A673 (cell line): ENCODE measurements at regions not wholly inside any gene's neighbourhood (a gene's known extent, or its start where the extent isn't known, plus 50 kb on each side); places are given as distances from the start of the nearest gene placed in this dataset.

ENCODE experiments used
- BruUV-seq: library from RNA; stranded (reverse); fragments of 400-500 nt; replicated peaks from 2 replicates; lab custom pipeline; 2021; lab: Mats Ljungman, UMichigan
- CTCF ChIA-PET: fragments of 300-600 bp; sonication (Branson Sonifier 250); formaldehyde crosslinking; loops from one replicate; lab custom pipeline; 2022; ENCODE audit warnings: antibody characterized with exemption; lab: Charles Lee
- POLR2A ChIA-PET: fragments of 300-600 bp; sonication (Branson Sonifier 250); formaldehyde crosslinking; loops from one replicate; lab custom pipeline; 2022; ENCODE audit warnings: antibody characterized with exemption; ENCODE audit not compliant: low non-redundant PET; lab: Charles Lee
- DNase-seq: peaks from one replicate; pipeline ENCODE4 v3.0.0-alpha.2; 2015; ENCODE audit warnings: low spot score
- H3K27ac ChIP-seq: fragments of 200-600 bp; sonication (generic); 2 replicates; pipeline ENCODE4 v1.5.1; 2016; ENCODE audit warnings: mixed run types, low read depth, mild to moderate bottlenecking, mixed read lengths, antibody characterized with exemption, low read length; ENCODE audit not compliant: poor library complexity, severe bottlenecking
- H3K27me3 ChIP-seq: fragments of 200-600 bp; sonication (generic); replicated peaks from 2 replicates; pipeline ENCODE4 v1.6.1; 2017; ENCODE audit warnings: mixed run types, low read depth, mild to moderate bottlenecking, mixed read lengths, antibody characterized with exemption, low read length; ENCODE audit not compliant: insufficient read depth, poor library complexity
- H3K36me3 ChIP-seq: fragments of 200-600 bp; sonication (generic); 2 replicates; pipeline ENCODE4 v1.6.1; 2016; ENCODE audit warnings: mixed run types, mild to moderate bottlenecking, mixed read lengths, antibody characterized with exemption, low read length; ENCODE audit not compliant: insufficient read depth, poor library complexity, severe bottlenecking
- H3K4me1 ChIP-seq: fragments of 200-600 bp; sonication (generic); 2 replicates; pipeline ENCODE4 v1.6.1; 2017; ENCODE audit warnings: mixed run types, mild to moderate bottlenecking, mixed read lengths, antibody characterized with exemption, low read length; ENCODE audit not compliant: insufficient read depth, poor library complexity, severe bottlenecking
- H3K4me3 ChIP-seq: fragments of 200-600 bp; sonication (generic); 2 replicates; pipeline ENCODE4 v1.5.1; 2016; ENCODE audit warnings: low read depth, mixed run types, mild to moderate bottlenecking, mixed read lengths, low read length; ENCODE audit not compliant: poor library complexity, severe bottlenecking
- H3K9me3 ChIP-seq: fragments of 200-600 bp; sonication (generic); 2 replicates; pipeline ENCODE4 v1.6.1; 2016; ENCODE audit warnings: mixed run types, low read depth, mild to moderate bottlenecking, mixed read lengths, antibody characterized with exemption, low read length; ENCODE audit not compliant: poor library complexity, severe bottlenecking
- CTCF ChIP-seq: fragments of 300-800, 200-600 bp; sonication (generic); conservative IDR thresholded peaks from 2 replicates; pipeline ENCODE4 v1.5.1; 2017; ENCODE audit warnings: low read depth, mild to moderate bottlenecking, antibody characterized with exemption, low read length, moderate library complexity, mixed read lengths
- EZH2 ChIP-seq: fragments of 200-600 bp; sonication (generic); IDR thresholded peaks from 2 replicates; pipeline ENCODE4 v1.6.1; 2017; ENCODE audit warnings: borderline replicate concordance, low read depth, mild to moderate bottlenecking, mixed read lengths, antibody characterized with exemption, low read length; ENCODE audit not compliant: poor library complexity, severe bottlenecking
- intact Hi-C: fragments of 100-400 bp; cut with micrococcal nuclease; formaldehyde crosslinking; loops from one replicate; pipeline ENCODE4 v1.10.0; 2022; ENCODE audit not compliant: unreplicated experiment

GRCh38 chr6:166228425-166228824, 60.8 kb upstream of the TBXT start:
- intact Hi-C loops, result no loop called here
- no peak for DNase-seq
- Histone ChIP-seq H3K9me3 (no peaks in the 10 kb centered on the region), H3K4me3 (no peak overlapping the region), H3K27ac (no peak overlapping the region), H3K36me3 (no peaks in the 10 kb centered on the region), H3K4me1 (no peaks in the 10 kb centered on the region), H3K27me3 (peaks cover 35% of the 10 kb centered on the region)
- BruUV-seq, result no TSS peak
- TF ChIP-seq CTCF, result no peak
- no peak for TF ChIP-seq EZH2
- ChIA-PET CTCF (no interaction called here), POLR2A (no interaction called here)

GRCh38 chr6:166223079-166223478, 55.4 kb upstream of the TBXT start:
- no peaks in the 10 kb centered on the region for H3K4me1 ChIP-seq
- no peak overlapping the region for H3K4me3 ChIP-seq
- DNase-seq, result no peak
- TF ChIP-seq EZH2 (no peak), CTCF (no peak)
- CTCF ChIA-PET, result no interaction called here
- intact Hi-C loops, result no loop called here
- no peak overlapping the region for H3K27ac ChIP-seq
- H3K27me3 ChIP-seq, result peaks cover 21% of the 10 kb centered on the region
- POLR2A ChIA-PET, result no interaction called here
- no peaks in the 10 kb centered on the region for H3K9me3 ChIP-seq
- no peaks in the 10 kb centered on the region for H3K36me3 ChIP-seq
- no TSS peak for BruUV-seq

GRCh38 chr6:166222631-166223030, 55.0 kb upstream of the TBXT start:
- DNase-seq, result no peak
- no peaks in the 10 kb centered on the region for H3K36me3 ChIP-seq
- TF ChIP-seq EZH2, result no peak
- BruUV-seq, result no TSS peak
- H3K4me1 ChIP-seq, result no peaks in the 10 kb centered on the region
- H3K27me3 ChIP-seq, result peaks cover 17% of the 10 kb centered on the region
- no peak overlapping the region for H3K4me3 ChIP-seq
- intact Hi-C loops, result no loop called here
- H3K27ac ChIP-seq, result no peak overlapping the region
- H3K9me3 ChIP-seq, result no peaks in the 10 kb centered on the region
- ChIA-PET POLR2A (no interaction called here), CTCF (no interaction called here)

- CTCF ChIA-PET, result no interaction called here
- POLR2A ChIA-PET, result no interaction called here
- intact Hi-C loops, result no loop called here
- Histone ChIP-seq H3K4me1 (no peaks in the 10 kb centered on the region), H3K9me3 (no peaks in the 10 kb centered on the region), H3K27me3 (peaks cover 7% of the 10 kb centered on the region), H3K4me3 (no peak overlapping the region), H3K27ac (no peak overlapping the region), H3K36me3 (no peaks in the 10 kb centered on the region)
- no TSS peak for BruUV-seq
- no peak for DNase-seq
- TF ChIP-seq EZH2, result no peak
- no peak for TF ChIP-seq CTCF
Measured at GRCh38 chr6:166221636-166222035, 54.0 kb upstream of the TBXT start.
